ENCODE measurements at regions not wholly inside any gene's neighbourhood (a gene's known extent, or its start where the extent isn't known, plus 50 kb on each side); places are given as distances from the start of the nearest gene placed in this dataset.

GRCh38 chr3:99472385-99472784, 166.0 kb upstream of the COL8A1 start:
- no peaks in the 10 kb centered on the region for H3K9me2 ChIP-seq (ENCODE audit: insufficient read depth, low read length)
- no peak for DNase-seq (ENCODE audit: low spot score)
- no peaks in the 10 kb centered on the region for H4K20me1 ChIP-seq (ENCODE audit: insufficient read depth, low read length)
- no peaks in the 10 kb centered on the region for H3K9me3 ChIP-seq (ENCODE audit: low read length)
- POLR2A ChIA-PET: no interaction called here
- intact Hi-C loops (cut with micrococcal nuclease; ENCODE audit: unreplicated experiment): no loop called here
- H3K4me2 ChIP-seq (ENCODE audit: low read length): no peak overlapping the region
- BruUV-seq (replicated peaks): no TSS peak
- no peak overlapping the region for H3K4me3 ChIP-seq (ENCODE audit: low read depth, low read length, poor library complexity, severe bottlenecking)
- H2AFZ ChIP-seq (ENCODE audit: low read length): no peak overlapping the region
- no peaks in the 10 kb centered on the region for H3K36me3 ChIP-seq (ENCODE audit: insufficient read depth, low read length)
- no peak overlapping the region for H3K27ac ChIP-seq (ENCODE audit: low read depth, low read length, poor library complexity, severe bottlenecking)
- CTCF ChIA-PET (ENCODE audit: unreplicated experiment): no interaction called here
- TF ChIP-seq CTCF (conservative IDR thresholded peaks at IDR 0.05; ENCODE audit: low read length) (no peak), EZH2phosphoT487 (IDR thresholded peaks at IDR 0.05; ENCODE audit: borderline replicate concordance, low read depth, low read length) (no peak)
- no peaks in the 10 kb centered on the region for H3K4me1 ChIP-seq (ENCODE audit: insufficient read depth, low read length, poor library complexity, severe bottlenecking)
- H3K79me2 ChIP-seq (ENCODE audit: insufficient read depth, low read depth, low read length): no peaks in the 10 kb centered on the region

- BruUV-seq (replicated peaks): no TSS peak
- no peak overlapping the region for H3K27ac ChIP-seq (ENCODE audit: low read depth, low read length, poor library complexity, severe bottlenecking)
- H4K20me1 ChIP-seq (ENCODE audit: insufficient read depth, low read length): no peaks in the 10 kb centered on the region
- H3K4me2 ChIP-seq (ENCODE audit: low read length): no peak overlapping the region
- DNase-seq (ENCODE audit: low spot score): no peak
- no peaks in the 10 kb centered on the region for H3K4me1 ChIP-seq (ENCODE audit: insufficient read depth, low read length, poor library complexity, severe bottlenecking)
- H3K36me3 ChIP-seq (ENCODE audit: insufficient read depth, low read length): no peaks in the 10 kb centered on the region
- H3K4me3 ChIP-seq (ENCODE audit: low read depth, low read length, poor library complexity, severe bottlenecking): no peak overlapping the region
- intact Hi-C loops (cut with micrococcal nuclease; ENCODE audit: unreplicated experiment): no loop called here
- TF ChIP-seq CTCF (conservative IDR thresholded peaks at IDR 0.05; ENCODE audit: low read length): no peak
- TF ChIP-seq EZH2phosphoT487 (IDR thresholded peaks at IDR 0.05; ENCODE audit: borderline replicate concordance, low read depth, low read length): no peak
- ChIA-PET POLR2A (interaction anchor here (0.6 kb wide), 1 partner anchor 1096 kb away, joined by 3 read pairs; no protein-coding TSS in a partner anchor), CTCF (ENCODE audit: unreplicated experiment) (no interaction called here)
- H3K9me2 ChIP-seq (ENCODE audit: insufficient read depth, low read length): no peaks in the 10 kb centered on the region
- H3K9me3 ChIP-seq (ENCODE audit: low read length): no peaks in the 10 kb centered on the region
- H2AFZ ChIP-seq (ENCODE audit: low read length): no peak overlapping the region
- H3K79me2 ChIP-seq (ENCODE audit: insufficient read depth, low read depth, low read length): no peaks in the 10 kb centered on the region
Measured at GRCh38 chr3:99471353-99472323, 166.8 kb upstream of the COL8A1 start.

- no peaks in the 10 kb centered on the region for H3K79me2 ChIP-seq (ENCODE audit: insufficient read depth, low read depth, low read length)
- BruUV-seq (replicated peaks): no TSS peak
- no peaks in the 10 kb centered on the region for H3K9me3 ChIP-seq (ENCODE audit: low read length)
- intact Hi-C loops (cut with micrococcal nuclease; ENCODE audit: unreplicated experiment): no loop called here
- H3K27ac ChIP-seq (ENCODE audit: low read depth, low read length, poor library complexity, severe bottlenecking): no peak overlapping the region
- no peaks in the 10 kb centered on the region for H3K36me3 ChIP-seq (ENCODE audit: insufficient read depth, low read length)
- H3K4me3 ChIP-seq (ENCODE audit: low read depth, low read length, poor library complexity, severe bottlenecking): no peak overlapping the region
- CTCF ChIA-PET (ENCODE audit: unreplicated experiment): no interaction called here
- no peaks in the 10 kb centered on the region for H4K20me1 ChIP-seq (ENCODE audit: insufficient read depth, low read length)
- TF ChIP-seq CTCF (conservative IDR thresholded peaks at IDR 0.05; ENCODE audit: low read length) (no peak), EZH2phosphoT487 (IDR thresholded peaks at IDR 0.05; ENCODE audit: borderline replicate concordance, low read depth, low read length) (no peak)
- H2AFZ ChIP-seq (ENCODE audit: low read length): no peak overlapping the region
- no peak overlapping the region for H3K4me2 ChIP-seq (ENCODE audit: low read length)
- POLR2A ChIA-PET: interaction anchor here (0.6 kb wide), 1 partner anchor 1095 kb away, joined by 3 read pairs; no protein-coding TSS in a partner anchor
- no peaks in the 10 kb centered on the region for H3K4me1 ChIP-seq (ENCODE audit: insufficient read depth, low read length, poor library complexity, severe bottlenecking)
- DNase-seq (ENCODE audit: low spot score): no peak
- H3K9me2 ChIP-seq (ENCODE audit: insufficient read depth, low read length): no peaks in the 10 kb centered on the region
Measured at GRCh38 chr3:99470841-99471240, 167.6 kb upstream of the COL8A1 start.
